ENCODE measurements at regions not wholly inside any gene's neighbourhood (a gene's known extent, or its start where the extent isn't known, plus 50 kb on each side); places are given as distances from the start of the nearest gene placed in this dataset.

DNA sequence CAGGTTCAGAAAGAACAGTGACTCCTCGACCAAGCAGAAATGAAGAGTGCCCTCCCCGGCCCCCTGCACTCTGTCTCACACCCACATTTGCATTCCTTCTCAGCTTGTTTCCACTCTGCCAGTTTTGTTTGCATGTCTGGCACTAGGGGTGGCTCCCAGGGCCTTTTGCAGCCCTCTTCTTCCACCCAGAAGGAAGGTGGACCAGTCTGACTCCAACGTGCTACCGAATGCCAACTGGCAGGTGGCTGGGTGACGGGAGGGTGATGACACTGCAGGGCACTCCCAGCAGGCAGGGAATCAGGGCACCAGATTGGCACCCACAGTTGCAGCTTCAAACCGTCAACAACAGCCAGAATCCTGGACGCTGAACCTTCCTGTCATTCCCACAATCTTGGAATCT, 371.1 kb downstream of the TXNL1 start:
- DNase-seq (no peak), ATAC-seq (replicated peaks in 1 of 4) (no peak)
- Histone ChIP-seq H3K4me3 (ENCODE audit: control insufficient read depth in 1 of 2, extremely low read depth in 1 of 2, low read length in 1 of 2) (no peak overlapping the region), H3K36me3 (ENCODE audit: control insufficient read depth in 2 of 2, extremely low read depth in 1 of 2, insufficient read depth in 1 of 2, low read length in 1 of 2) (no peaks in the 10 kb centered on the region), H3K4me1 (ENCODE audit: control insufficient read depth in 1 of 2, extremely low read depth in 1 of 2, insufficient read depth in 2 of 2, low read length in 2 of 2) (no peaks in the 10 kb centered on the region), H3K9me3 (no peaks in the 10 kb centered on the region), H3K27ac (ENCODE audit: low read length) (no peak overlapping the region), H3K27me3 (replicated peaks in 1 of 2; ENCODE audit: control insufficient read depth in 2 of 2, extremely low read depth in 1 of 2, insufficient read depth in 2 of 2, low read length in 1 of 2) (no peaks in the 10 kb centered on the region)
- Mint-ChIP-seq H3K4me3 (no peak overlapping the region), H3K9me3 (peaks cover 0 to 3% (median 3%) of the 10 kb centered on the region in 3 donors), H3K36me3 (no peaks in the 10 kb centered on the region), H3K27me3 (peaks cover 0 to 7% of the 10 kb centered on the region in 2 donors), H3K27ac (no peak overlapping the region), H3K4me1 (peaks cover 0 to 5% (median 0%) of the 10 kb centered on the region in 3 donors)
- 71% methylated on average over 5 of the region's 7 CpGs for WGBS (ENCODE audit: insufficient coverage)
- ChIA-PET POLR2A (no interaction called here), CTCF (no interaction called here)

DNA sequence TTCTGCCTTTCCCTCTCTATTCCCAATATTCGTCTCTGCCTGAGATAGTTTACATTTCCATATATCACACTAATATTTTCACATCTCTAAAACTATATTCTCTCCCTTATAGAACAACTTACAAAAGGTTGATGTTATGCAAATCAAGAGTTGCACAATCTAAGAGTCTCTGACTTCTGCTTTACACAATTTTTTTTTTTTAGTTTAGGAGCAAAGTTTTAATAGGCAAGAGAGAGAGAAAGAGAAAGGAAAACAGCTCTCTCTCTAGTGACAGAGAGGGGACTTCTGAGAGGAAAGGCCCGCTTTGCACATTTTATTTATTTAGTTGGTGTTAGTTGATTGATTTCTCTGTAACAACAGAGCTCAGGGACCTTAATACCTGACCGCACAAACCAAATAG, 380.2 kb downstream of the TXNL1 start:
- ATAC-seq (replicated peaks in 1 of 4): no peak
- Mint-ChIP-seq H3K4me3 (no peak overlapping the region), H3K4me1 (peaks cover 0 to 3% (median 0%) of the 10 kb centered on the region in 3 donors), H3K27me3 (no peaks in the 10 kb centered on the region), H3K27ac (no peak overlapping the region), H3K36me3 (no peaks in the 10 kb centered on the region), H3K9me3 (peaks cover 0 to 4% (median 0%) of the 10 kb centered on the region in 3 donors)
- ChIA-PET CTCF (no interaction called here), POLR2A (no interaction called here)
- H3K27me3 ChIP-seq (replicated peaks in 1 of 2; ENCODE audit: control insufficient read depth in 2 of 2, extremely low read depth in 1 of 2, insufficient read depth in 2 of 2, low read length in 1 of 2): no peaks in the 10 kb centered on the region
- no peaks in the 10 kb centered on the region for H3K9me3 ChIP-seq
- no peak overlapping the region for H3K4me3 ChIP-seq (ENCODE audit: control insufficient read depth in 1 of 2, extremely low read depth in 1 of 2, low read length in 1 of 2)
- no peak for DNase-seq
- 60% methylated on average over 1 of the region's 3 CpGs for WGBS (ENCODE audit: insufficient coverage)
- H3K36me3 ChIP-seq (ENCODE audit: control insufficient read depth in 2 of 2, extremely low read depth in 1 of 2, insufficient read depth in 1 of 2, low read length in 1 of 2): no peaks in the 10 kb centered on the region
- H3K4me1 ChIP-seq (ENCODE audit: control insufficient read depth in 1 of 2, extremely low read depth in 1 of 2, insufficient read depth in 2 of 2, low read length in 2 of 2): no peaks in the 10 kb centered on the region
- no peak overlapping the region for H3K27ac ChIP-seq (ENCODE audit: low read length)

DNA sequence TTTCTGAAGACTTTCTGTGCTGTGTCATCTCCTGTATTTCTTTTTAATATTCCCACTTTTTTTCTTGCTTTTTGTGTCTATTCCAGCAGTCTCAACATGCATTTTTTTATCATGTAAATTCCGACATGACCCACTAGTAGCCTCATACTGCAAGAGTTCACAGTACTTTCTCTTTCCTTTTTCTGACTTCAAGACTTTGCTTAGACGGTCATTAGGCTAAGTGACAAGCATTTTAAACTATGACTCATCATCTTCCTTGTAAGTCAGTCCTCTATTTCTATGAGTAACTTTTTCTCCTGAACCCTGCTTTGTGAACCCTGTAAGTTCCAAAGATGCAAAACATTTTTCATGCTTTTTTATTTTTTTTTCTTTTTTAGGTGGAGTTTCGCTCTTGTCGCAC, 381.2 kb downstream of the TXNL1 start:
- 22% methylated on average over 2 of the region's 4 CpGs for WGBS (ENCODE audit: insufficient coverage)
- no peaks in the 10 kb centered on the region for H3K36me3 ChIP-seq (ENCODE audit: control insufficient read depth in 2 of 2, extremely low read depth in 1 of 2, insufficient read depth in 1 of 2, low read length in 1 of 2)
- ATAC-seq (replicated peaks in 1 of 4) (no peak), DNase-seq (no peak)
- peaks cover 0 to 4% (median 0%) of the 10 kb centered on the region in 3 donors for H3K9me3 Mint-ChIP-seq
- no peak overlapping the region for H3K4me3 Mint-ChIP-seq
- H3K27me3 ChIP-seq (replicated peaks in 1 of 2; ENCODE audit: control insufficient read depth in 2 of 2, extremely low read depth in 1 of 2, insufficient read depth in 2 of 2, low read length in 1 of 2): no peaks in the 10 kb centered on the region
- H3K27ac Mint-ChIP-seq: no peak overlapping the region
- no peak overlapping the region for H3K4me3 ChIP-seq (ENCODE audit: control insufficient read depth in 1 of 2, extremely low read depth in 1 of 2, low read length in 1 of 2)
- H3K9me3 ChIP-seq: no peaks in the 10 kb centered on the region
- peaks cover 0 to 3% (median 0%) of the 10 kb centered on the region in 3 donors for H3K4me1 Mint-ChIP-seq
- H3K27me3 Mint-ChIP-seq: no peaks in the 10 kb centered on the region
- ChIA-PET POLR2A (no interaction called here), CTCF (no interaction called here)
- H3K27ac ChIP-seq (ENCODE audit: low read length): no peak overlapping the region
- no peaks in the 10 kb centered on the region for H3K4me1 ChIP-seq (ENCODE audit: control insufficient read depth in 1 of 2, extremely low read depth in 1 of 2, insufficient read depth in 2 of 2, low read length in 2 of 2)
- H3K36me3 Mint-ChIP-seq: no peaks in the 10 kb centered on the region

DNA sequence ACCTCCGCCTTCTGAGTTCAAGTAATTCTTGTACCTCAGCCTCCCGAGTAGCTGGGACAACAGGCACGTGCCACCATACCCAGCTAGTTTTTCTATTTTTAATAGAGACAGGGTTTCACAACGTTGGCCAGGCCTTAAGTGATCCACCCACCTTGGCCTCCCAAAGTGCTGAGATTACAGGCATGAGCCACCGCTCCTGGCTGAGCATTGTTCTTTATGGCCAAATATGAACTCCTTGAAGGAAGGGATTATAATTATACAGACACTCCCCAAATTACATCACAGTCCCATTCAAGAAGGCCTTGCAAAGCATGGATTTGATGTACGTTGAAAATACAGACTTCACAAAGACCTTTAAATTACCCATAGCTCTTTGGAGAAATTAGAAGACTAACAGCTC, 381.7 kb downstream of the TXNL1 start:
- no peak overlapping the region for H3K4me3 Mint-ChIP-seq
- POLR2A ChIA-PET: no interaction called here
- H3K27me3 ChIP-seq (replicated peaks in 1 of 2; ENCODE audit: control insufficient read depth in 2 of 2, extremely low read depth in 1 of 2, insufficient read depth in 2 of 2, low read length in 1 of 2): no peaks in the 10 kb centered on the region
- no peak overlapping the region for H3K4me3 ChIP-seq (ENCODE audit: control insufficient read depth in 1 of 2, extremely low read depth in 1 of 2, low read length in 1 of 2)
- peaks cover 0 to 4% (median 0%) of the 10 kb centered on the region in 3 donors for H3K9me3 Mint-ChIP-seq
- H3K9me3 ChIP-seq: no peaks in the 10 kb centered on the region
- H3K27ac Mint-ChIP-seq: no peak overlapping the region
- CTCF ChIA-PET: no interaction called here
- no peaks in the 10 kb centered on the region for H3K4me1 ChIP-seq (ENCODE audit: control insufficient read depth in 1 of 2, extremely low read depth in 1 of 2, insufficient read depth in 2 of 2, low read length in 2 of 2)
- no peaks in the 10 kb centered on the region for H3K36me3 Mint-ChIP-seq
- H3K27me3 Mint-ChIP-seq: no peaks in the 10 kb centered on the region
- WGBS (ENCODE audit: insufficient coverage): 92% methylated on average over 2 of the region's 6 CpGs
- peaks cover 0 to 3% (median 0%) of the 10 kb centered on the region in 3 donors for H3K4me1 Mint-ChIP-seq
- H3K36me3 ChIP-seq (ENCODE audit: control insufficient read depth in 2 of 2, extremely low read depth in 1 of 2, insufficient read depth in 1 of 2, low read length in 1 of 2): no peaks in the 10 kb centered on the region
- DNase-seq (no peak), ATAC-seq (replicated peaks in 1 of 4) (no peak)
- no peak overlapping the region for H3K27ac ChIP-seq (ENCODE audit: low read length)

DNA sequence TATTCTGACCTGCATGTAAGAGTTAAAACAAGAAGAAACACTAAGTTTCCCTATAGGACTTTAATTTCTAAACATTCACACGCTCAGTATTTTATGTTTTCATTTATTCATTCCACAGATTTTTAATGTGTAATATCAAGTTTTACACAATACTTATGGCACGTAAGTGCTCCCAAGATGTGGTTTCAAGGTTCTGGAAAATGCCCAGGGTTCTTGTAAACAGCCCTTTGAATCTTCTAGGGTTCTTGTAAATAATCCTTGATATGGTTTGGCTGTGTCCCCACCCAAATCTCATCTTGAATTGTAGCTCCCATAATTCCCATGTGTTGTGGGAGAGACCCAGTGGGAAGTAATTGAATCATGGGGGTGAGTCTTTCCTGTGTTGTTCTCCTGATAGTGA, 383.0 kb downstream of the TXNL1 start:
- H3K27ac Mint-ChIP-seq: no peak overlapping the region
- CTCF ChIA-PET: no interaction called here
- ATAC-seq (replicated peaks in 1 of 4): no peak
- POLR2A ChIA-PET: no interaction called here
- Histone ChIP-seq H3K27ac (ENCODE audit: low read length) (no peak overlapping the region), H3K4me3 (ENCODE audit: control insufficient read depth in 1 of 2, extremely low read depth in 1 of 2, low read length in 1 of 2) (no peak overlapping the region), H3K36me3 (ENCODE audit: control insufficient read depth in 2 of 2, extremely low read depth in 1 of 2, insufficient read depth in 1 of 2, low read length in 1 of 2) (no peaks in the 10 kb centered on the region), H3K4me1 (ENCODE audit: control insufficient read depth in 1 of 2, extremely low read depth in 1 of 2, insufficient read depth in 2 of 2, low read length in 2 of 2) (no peaks in the 10 kb centered on the region), H3K9me3 (no peaks in the 10 kb centered on the region), H3K27me3 (replicated peaks in 1 of 2; ENCODE audit: control insufficient read depth in 2 of 2, extremely low read depth in 1 of 2, insufficient read depth in 2 of 2, low read length in 1 of 2) (no peaks in the 10 kb centered on the region)
- no CpG with 5 or more reads among the region's 2 CpGs for WGBS (ENCODE audit: insufficient coverage)
- H3K36me3 Mint-ChIP-seq: no peaks in the 10 kb centered on the region
- H3K27me3 Mint-ChIP-seq: no peaks in the 10 kb centered on the region
- no peak for DNase-seq
- peaks cover 0 to 3% (median 0%) of the 10 kb centered on the region in 3 donors for H3K4me1 Mint-ChIP-seq
- peaks cover 0 to 4% (median 3%) of the 10 kb centered on the region in 3 donors for H3K9me3 Mint-ChIP-seq
- no peak overlapping the region for H3K4me3 Mint-ChIP-seq

DNA sequence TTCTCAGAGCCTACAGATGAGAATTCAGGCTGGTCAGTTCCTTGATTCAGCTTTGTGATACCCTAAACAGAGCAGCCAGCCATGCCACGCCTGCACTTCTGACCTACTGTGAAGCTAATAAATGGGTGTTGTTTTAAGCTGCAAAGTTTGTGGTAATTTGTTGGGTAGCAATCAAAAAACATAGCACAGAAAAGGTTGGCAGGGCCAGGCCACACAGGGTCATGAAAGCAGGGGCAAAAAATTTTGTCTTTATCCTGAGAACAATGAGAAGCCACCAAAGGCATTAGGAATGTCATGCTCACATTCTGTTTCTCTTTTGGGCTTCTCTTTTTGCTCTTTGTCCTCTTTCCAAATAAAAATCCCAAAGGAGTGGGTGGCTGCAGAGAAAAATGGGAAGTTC, 385.9 kb downstream of the TXNL1 start:
- H3K9me3 Mint-ChIP-seq: peaks cover 0 to 7% (median 0%) of the 10 kb centered on the region in 3 donors
- no peak overlapping the region for H3K4me3 Mint-ChIP-seq
- H3K4me1 ChIP-seq (ENCODE audit: control insufficient read depth in 1 of 2, extremely low read depth in 1 of 2, insufficient read depth in 2 of 2, low read length in 2 of 2): no peaks in the 10 kb centered on the region
- no peak for DNase-seq
- no peaks in the 10 kb centered on the region for H3K36me3 ChIP-seq (ENCODE audit: control insufficient read depth in 2 of 2, extremely low read depth in 1 of 2, insufficient read depth in 1 of 2, low read length in 1 of 2)
- H3K4me1 Mint-ChIP-seq: peaks cover 0 to 6% (median 6%) of the 10 kb centered on the region in 3 donors
- no peaks in the 10 kb centered on the region for H3K9me3 ChIP-seq
- no peak overlapping the region for H3K27ac ChIP-seq (ENCODE audit: low read length)
- ATAC-seq (replicated peaks in 1 of 4): no peak
- ChIA-PET CTCF (no interaction called here), POLR2A (no interaction called here)
- no peaks in the 10 kb centered on the region for H3K27me3 ChIP-seq (replicated peaks in 1 of 2; ENCODE audit: control insufficient read depth in 2 of 2, extremely low read depth in 1 of 2, insufficient read depth in 2 of 2, low read length in 1 of 2)
- no peak overlapping the region for H3K27ac Mint-ChIP-seq
- H3K4me3 ChIP-seq (ENCODE audit: control insufficient read depth in 1 of 2, extremely low read depth in 1 of 2, low read length in 1 of 2): no peak overlapping the region
- WGBS (ENCODE audit: insufficient coverage): 88% methylated on average over 1 of the region's 1 CpG
- no peaks in the 10 kb centered on the region for H3K36me3 Mint-ChIP-seq
- H3K27me3 Mint-ChIP-seq: no peaks in the 10 kb centered on the region

DNA sequence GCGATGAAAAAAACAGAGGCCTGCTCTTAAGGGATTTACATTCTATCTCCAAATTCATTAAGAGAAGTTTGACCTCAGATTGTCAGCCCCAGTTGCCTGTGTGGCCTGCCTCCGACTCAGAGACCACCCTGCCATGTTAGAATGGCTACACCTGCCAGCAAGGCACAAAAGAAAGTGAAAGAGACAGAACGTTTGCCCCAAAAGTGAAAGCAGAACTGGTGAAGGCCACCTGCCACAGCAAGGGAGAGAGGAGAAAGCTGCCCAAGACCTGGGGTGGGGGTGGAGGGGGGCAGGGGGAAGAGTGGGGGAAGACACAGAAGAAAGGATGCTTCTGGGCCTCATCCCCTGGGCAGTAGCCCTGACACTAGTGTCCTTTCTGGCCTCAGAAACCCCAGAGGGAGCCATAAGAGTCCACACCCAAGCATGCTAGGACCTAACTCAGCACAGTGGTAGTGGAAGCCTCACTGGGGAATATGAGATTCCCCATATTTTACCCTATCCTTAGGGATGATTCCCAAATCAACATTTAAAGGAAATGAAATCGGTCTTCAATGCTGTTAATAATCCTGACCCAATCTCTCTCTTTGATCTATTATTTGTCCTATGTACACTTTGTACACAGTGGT, 389.7 kb downstream of the TXNL1 start:
- Mint-ChIP-seq H3K9me3 (peaks cover 0 to 7% (median 0%) of the 10 kb centered on the region in 3 donors), H3K36me3 (no peaks in the 10 kb centered on the region), H3K27ac (no peak overlapping the region), H3K4me3 (no peak overlapping the region), H3K27me3 (no peaks in the 10 kb centered on the region), H3K4me1 (peaks cover 0 to 7% (median 6%) of the 10 kb centered on the region in 3 donors)
- H3K4me1 ChIP-seq (ENCODE audit: control insufficient read depth in 1 of 2, extremely low read depth in 1 of 2, insufficient read depth in 2 of 2, low read length in 2 of 2): no peaks in the 10 kb centered on the region
- no peaks in the 10 kb centered on the region for H3K36me3 ChIP-seq (ENCODE audit: control insufficient read depth in 2 of 2, extremely low read depth in 1 of 2, insufficient read depth in 1 of 2, low read length in 1 of 2)
- no peaks in the 10 kb centered on the region for H3K9me3 ChIP-seq
- H3K27ac ChIP-seq (ENCODE audit: low read length): no peak overlapping the region
- H3K27me3 ChIP-seq (replicated peaks in 1 of 2; ENCODE audit: control insufficient read depth in 2 of 2, extremely low read depth in 1 of 2, insufficient read depth in 2 of 2, low read length in 1 of 2): no peaks in the 10 kb centered on the region
- no peak for DNase-seq
- ChIA-PET POLR2A (no interaction called here), CTCF (no interaction called here)
- WGBS (ENCODE audit: insufficient coverage): 0% methylated on average over 2 of the region's 4 CpGs
- no peak overlapping the region for H3K4me3 ChIP-seq (ENCODE audit: control insufficient read depth in 1 of 2, extremely low read depth in 1 of 2, low read length in 1 of 2)
- no peak for ATAC-seq (replicated peaks in 1 of 4)
